ENCODE measurements at regions not wholly inside any gene's neighbourhood (a gene's known extent, or its start where the extent isn't known, plus 50 kb on each side); places are given as distances from the start of the nearest gene placed in this dataset.

DNA sequence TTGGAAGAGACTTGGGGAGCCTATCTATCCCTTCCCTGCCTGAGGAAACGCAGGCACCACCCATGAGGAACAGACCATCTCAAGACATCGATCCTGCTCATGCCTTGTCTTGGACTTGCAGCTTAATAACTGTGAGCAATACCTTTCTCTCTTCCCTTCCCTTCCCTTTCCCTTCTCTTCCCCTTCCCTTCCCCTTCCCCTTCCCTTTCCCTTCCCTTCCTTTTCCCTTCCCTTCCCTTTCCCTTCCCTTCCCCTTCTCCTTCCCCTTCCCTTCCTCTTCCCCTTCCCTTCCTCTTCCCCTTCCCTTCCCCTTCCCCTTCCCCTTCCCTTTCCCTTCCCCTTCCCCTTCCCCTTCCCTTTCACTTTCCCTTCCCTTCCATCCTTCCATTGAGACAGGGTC is 650.7 kb upstream of the SOX11 start:
- no peak for TF ChIP-seq SIN3A (IDR thresholded peaks at IDR 0.05; ENCODE audit: borderline replicate concordance, insufficient read depth, low read length)
- no peak for TF ChIP-seq TAF1 (IDR thresholded peaks at IDR 0.05; ENCODE audit: borderline replicate concordance, insufficient read depth, low read length)
- TF ChIP-seq, protein P1, sequence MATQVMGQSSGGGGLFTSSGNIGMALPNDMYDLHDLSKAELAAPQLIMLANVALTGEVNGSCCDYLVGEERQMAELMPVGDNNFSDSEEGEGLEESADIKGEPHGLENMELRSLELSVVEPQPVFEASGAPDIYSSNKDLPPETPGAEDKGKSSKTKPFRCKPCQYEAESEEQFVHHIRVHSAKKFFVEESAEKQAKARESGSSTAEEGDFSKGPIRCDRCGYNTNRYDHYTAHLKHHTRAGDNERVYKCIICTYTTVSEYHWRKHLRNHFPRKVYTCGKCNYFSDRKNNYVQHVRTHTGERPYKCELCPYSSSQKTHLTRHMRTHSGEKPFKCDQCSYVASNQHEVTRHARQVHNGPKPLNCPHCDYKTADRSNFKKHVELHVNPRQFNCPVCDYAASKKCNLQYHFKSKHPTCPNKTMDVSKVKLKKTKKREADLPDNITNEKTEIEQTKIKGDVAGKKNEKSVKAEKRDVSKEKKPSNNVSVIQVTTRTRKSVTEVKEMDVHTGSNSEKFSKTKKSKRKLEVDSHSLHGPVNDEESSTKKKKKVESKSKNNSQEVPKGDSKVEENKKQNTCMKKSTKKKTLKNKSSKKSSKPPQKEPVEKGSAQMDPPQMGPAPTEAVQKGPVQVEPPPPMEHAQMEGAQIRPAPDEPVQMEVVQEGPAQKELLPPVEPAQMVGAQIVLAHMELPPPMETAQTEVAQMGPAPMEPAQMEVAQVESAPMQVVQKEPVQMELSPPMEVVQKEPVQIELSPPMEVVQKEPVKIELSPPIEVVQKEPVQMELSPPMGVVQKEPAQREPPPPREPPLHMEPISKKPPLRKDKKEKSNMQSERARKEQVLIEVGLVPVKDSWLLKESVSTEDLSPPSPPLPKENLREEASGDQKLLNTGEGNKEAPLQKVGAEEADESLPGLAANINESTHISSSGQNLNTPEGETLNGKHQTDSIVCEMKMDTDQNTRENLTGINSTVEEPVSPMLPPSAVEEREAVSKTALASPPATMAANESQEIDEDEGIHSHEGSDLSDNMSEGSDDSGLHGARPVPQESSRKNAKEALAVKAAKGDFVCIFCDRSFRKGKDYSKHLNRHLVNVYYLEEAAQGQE (IDR thresholded peaks at IDR 0.05; ENCODE audit: insufficient read depth in 1 of 2, low read depth in 2 of 2, low read length in 2 of 2) = no peak
- no peak for TF ChIP-seq POLR2AphosphoS5 (IDR thresholded peaks at IDR 0.05; ENCODE audit: low read depth, low read length)
- TF ChIP-seq FOXP2 (optimal IDR thresholded peaks at IDR 0.05; ENCODE audit: borderline replicate concordance, extremely low read depth, extremely low read length, insufficient read depth) = no peak

DNA sequence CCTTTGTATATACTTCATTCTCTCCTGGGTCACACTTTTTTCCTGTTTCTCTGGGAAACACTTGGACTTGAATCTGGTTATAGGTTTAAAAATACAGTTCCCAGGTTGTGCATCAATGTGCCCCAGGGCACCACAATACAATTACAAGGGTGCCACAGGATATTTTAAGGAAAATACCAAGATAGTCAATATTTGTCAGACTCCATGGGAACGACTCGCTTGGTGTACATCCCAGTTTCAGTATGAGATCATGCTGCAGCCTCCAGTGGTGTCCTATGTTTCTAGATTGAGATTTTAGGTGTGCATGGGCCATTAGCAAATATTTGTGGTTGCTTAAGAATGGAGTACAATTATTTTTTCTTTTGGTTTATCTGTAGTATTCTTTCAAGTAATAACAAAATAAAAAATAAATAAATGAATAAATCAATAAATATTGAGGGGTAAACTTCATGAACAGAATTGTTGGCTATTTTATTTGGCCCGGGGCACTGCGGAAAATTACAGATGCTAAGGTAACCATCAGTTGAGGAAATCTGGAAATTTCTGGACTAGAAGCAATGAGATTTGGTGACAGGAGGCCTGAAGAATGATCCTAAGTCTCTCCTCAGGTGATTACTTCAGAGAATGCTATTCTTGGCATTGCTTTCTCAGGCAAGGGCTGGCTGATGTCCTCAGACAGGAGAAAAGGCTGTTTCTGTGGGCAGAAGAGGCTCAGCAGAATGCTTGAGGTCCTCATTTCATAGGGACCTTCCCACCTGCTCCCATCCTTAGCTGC is 649.3 kb upstream of the SOX11 start:
- TF ChIP-seq, protein P1 (IDR thresholded peaks at IDR 0.05; ENCODE audit: insufficient read depth in 1 of 2, low read depth in 2 of 2, low read length in 2 of 2) = no peak
- no peak for TF ChIP-seq TAF1 (IDR thresholded peaks at IDR 0.05; ENCODE audit: borderline replicate concordance, insufficient read depth, low read length)
- no peak for TF ChIP-seq FOXP2 (optimal IDR thresholded peaks at IDR 0.05; ENCODE audit: borderline replicate concordance, extremely low read depth, extremely low read length, insufficient read depth)
- no peak for TF ChIP-seq POLR2AphosphoS5 (IDR thresholded peaks at IDR 0.05; ENCODE audit: low read depth, low read length)
- no peak for TF ChIP-seq SIN3A (IDR thresholded peaks at IDR 0.05; ENCODE audit: borderline replicate concordance, insufficient read depth, low read length)

DNA sequence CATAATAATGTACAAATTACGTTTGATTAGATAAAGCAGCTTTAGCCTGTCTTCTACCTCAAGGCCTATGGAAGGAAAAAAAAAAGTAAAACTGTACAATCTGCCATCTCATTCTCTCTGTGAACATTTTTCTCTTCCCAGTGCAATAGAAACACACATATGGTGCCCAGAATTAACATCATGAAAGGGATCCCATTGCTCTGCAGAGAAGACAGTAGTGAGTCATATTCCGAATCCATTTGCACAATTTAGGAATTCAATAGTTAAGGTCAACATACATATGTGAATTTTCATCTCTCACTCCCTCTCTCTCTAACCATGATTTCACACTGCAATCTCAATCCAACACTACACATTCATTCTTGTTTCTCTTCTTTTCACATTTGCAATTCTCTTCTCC is 640.9 kb upstream of the SOX11 start:
- no peak for TF ChIP-seq FOXP2 (optimal IDR thresholded peaks at IDR 0.05; ENCODE audit: borderline replicate concordance, extremely low read depth, extremely low read length, insufficient read depth)

DNA sequence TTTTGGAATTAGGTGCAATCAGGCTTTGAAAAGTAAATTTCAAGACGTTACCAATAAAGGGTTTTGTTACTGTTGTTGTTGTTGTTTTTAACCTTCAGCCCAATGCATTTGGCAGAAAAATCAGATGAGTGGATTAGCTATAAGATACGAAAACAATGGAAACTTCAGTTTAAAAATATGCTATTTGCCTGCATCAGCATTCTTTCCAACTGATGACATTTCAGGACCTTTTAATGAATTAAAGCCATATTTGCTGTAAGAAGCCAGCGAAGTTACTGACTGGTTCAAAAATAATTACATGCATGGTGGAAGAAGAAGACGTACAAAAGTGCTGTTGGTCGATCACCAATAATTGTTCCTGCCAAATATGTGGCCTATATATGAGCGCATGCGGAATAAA is 639.3 kb upstream of the SOX11 start:
- TF ChIP-seq SIN3A (IDR thresholded peaks at IDR 0.05; ENCODE audit: borderline replicate concordance, insufficient read depth, low read length) = no peak
- no peak for TF ChIP-seq TAF1 (IDR thresholded peaks at IDR 0.05; ENCODE audit: borderline replicate concordance, insufficient read depth, low read length)
- TF ChIP-seq FOXP2 (optimal IDR thresholded peaks at IDR 0.05; ENCODE audit: borderline replicate concordance, extremely low read depth, extremely low read length, insufficient read depth) = no peak
- TF ChIP-seq POLR2AphosphoS5 (IDR thresholded peaks at IDR 0.05; ENCODE audit: low read depth, low read length) = no peak
- TF ChIP-seq, protein P1 (IDR thresholded peaks at IDR 0.05; ENCODE audit: insufficient read depth in 1 of 2, low read depth in 2 of 2, low read length in 2 of 2) = no peak

DNA sequence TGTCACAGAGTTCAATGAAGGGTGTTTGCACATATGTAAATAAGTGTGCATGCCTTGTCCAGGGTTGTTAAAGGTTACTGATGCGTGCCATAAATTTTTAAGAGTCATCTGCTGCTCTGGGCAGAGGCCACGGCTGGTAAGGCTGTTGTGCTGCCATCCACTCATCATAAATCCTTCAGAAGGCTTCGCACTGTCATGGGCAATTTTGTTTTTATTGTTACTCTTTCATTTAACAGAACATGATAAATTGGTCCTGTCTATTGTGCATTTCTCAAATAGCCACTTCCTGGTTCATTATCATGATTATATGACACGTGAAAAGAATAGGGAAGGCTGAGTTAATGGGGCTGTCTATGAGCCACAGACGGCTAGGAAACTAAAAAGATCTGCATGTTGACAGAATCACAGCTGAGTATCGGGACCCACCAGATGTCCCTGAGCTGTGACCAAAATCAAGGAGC is 634.3 kb upstream of the SOX11 start:
- TF ChIP-seq, protein P1 (IDR thresholded peaks at IDR 0.05; ENCODE audit: insufficient read depth in 1 of 2, low read depth in 2 of 2, low read length in 2 of 2) = no peak
- no peak for TF ChIP-seq TAF1 (IDR thresholded peaks at IDR 0.05; ENCODE audit: borderline replicate concordance, insufficient read depth, low read length)
- TF ChIP-seq FOXP2 (optimal IDR thresholded peaks at IDR 0.05; ENCODE audit: borderline replicate concordance, extremely low read depth, extremely low read length, insufficient read depth) = no peak
- TF ChIP-seq POLR2AphosphoS5 (IDR thresholded peaks at IDR 0.05; ENCODE audit: low read depth, low read length) = no peak
- no peak for TF ChIP-seq SIN3A (IDR thresholded peaks at IDR 0.05; ENCODE audit: borderline replicate concordance, insufficient read depth, low read length)
